ENCODE measurements at regions not wholly inside any gene's neighbourhood (a gene's known extent, or its start where the extent isn't known, plus 50 kb on each side); places are given as distances from the start of the nearest gene placed in this dataset.

DNA sequence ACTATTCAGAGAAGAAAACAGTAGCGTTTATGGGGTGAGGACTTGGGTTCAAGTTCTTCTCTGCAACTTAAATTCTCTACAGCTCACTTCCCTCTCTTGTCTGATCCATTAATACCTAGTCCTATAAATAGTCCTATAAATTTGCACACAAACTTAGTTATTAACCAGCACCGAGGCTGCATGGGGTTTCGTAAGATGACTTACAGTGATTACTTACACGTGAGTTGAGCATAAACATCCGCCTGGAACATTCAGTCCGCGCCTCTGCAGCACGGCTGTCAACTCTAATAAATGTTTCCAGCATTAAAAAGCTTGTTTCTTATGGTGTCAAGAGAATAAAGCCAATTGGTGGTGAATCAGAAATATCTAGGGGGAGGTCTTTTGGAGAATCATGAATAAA is 103.0 kb upstream of the ENPP6 start:
- no peak for TF ChIP-seq CTCF (IDR thresholded peaks at IDR 0.05; ENCODE audit: low read depth, low read length)
- no peak for TF ChIP-seq EZH2phosphoT487 (IDR thresholded peaks at IDR 0.05; ENCODE audit: low read depth)
